Putamen (tissue), 1 donor: ENCODE measurements at regions not wholly inside any gene's neighbourhood (a gene's known extent, or its start where the extent isn't known, plus 50 kb on each side); places are given as distances from the start of the nearest gene placed in this dataset.

Experiments used
- DNase-seq: peaks from one replicate; pipeline ENCODE4 v3.0.0-alpha.2; 2016; ENCODE audit warnings: low spot score

DNA sequence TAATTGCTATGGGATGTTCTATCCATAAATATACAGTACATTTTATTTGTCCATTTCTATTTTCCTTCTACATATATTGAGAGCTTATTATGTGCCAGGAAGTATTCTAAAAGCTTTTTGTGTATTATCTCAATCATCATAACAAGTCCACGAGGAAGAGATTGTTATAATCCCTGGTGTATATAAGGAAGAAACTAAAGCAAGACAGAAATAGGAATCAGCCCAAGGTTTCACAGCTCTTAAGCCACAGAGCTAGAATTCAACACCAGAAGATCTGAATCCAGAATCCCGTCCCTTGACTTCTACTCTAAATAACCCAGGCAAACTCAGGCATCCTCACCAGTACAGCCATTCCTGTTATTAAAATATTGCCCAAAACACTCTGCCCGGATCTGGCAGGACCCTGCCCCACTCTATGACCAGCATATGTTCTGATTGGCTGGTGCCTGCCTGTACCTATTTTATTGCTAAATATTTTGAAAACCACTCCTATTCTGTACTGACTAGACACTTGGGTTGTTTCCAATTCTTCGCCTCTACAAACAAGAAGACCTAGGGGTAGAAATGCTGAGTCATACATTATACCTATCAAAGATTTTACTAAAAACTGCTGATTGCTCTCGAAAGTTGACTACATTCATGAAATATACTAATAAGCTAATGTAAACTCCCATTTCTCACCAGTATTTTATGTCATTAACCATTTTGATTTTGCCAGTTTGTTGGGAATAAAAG, 297.4 kb downstream of the ENC1 start:
- no peak for DNase-seq

GRCh38 chr5:74342182-74342581, 298.3 kb downstream of the ENC1 start:
- no peak for DNase-seq

GRCh38 chr5:74341221-74341620, 299.3 kb downstream of the ENC1 start:
- no peak for DNase-seq

- DNase-seq = no peak
Observed at GRCh38 chr5:74340476-74340875, 300.1 kb downstream of the ENC1 start.

DNA sequence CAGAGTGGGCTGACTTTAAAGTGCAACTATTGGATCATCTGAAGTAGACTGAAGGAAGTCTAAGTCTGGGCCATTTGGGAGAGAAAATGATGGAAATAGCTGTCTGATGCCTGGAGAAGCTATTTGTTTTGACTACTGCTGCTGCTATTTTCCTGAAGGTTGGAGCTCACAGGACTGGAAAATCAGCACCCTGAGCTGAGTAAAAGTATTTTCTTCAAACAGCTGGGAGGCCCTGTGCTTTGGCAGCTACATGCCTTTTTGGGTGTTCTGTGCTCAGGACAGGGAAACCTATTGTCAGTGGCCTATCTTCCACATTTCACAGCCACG, 302.6 kb downstream of the ENC1 start:
- DNase-seq = no peak

GRCh38 chr5:74337254-74337983, 303.1 kb downstream of the ENC1 start:
- no peak for DNase-seq

GRCh38 chr5:74336297-74336696, 304.2 kb downstream of the ENC1 start:
- no peak for DNase-seq

DNA sequence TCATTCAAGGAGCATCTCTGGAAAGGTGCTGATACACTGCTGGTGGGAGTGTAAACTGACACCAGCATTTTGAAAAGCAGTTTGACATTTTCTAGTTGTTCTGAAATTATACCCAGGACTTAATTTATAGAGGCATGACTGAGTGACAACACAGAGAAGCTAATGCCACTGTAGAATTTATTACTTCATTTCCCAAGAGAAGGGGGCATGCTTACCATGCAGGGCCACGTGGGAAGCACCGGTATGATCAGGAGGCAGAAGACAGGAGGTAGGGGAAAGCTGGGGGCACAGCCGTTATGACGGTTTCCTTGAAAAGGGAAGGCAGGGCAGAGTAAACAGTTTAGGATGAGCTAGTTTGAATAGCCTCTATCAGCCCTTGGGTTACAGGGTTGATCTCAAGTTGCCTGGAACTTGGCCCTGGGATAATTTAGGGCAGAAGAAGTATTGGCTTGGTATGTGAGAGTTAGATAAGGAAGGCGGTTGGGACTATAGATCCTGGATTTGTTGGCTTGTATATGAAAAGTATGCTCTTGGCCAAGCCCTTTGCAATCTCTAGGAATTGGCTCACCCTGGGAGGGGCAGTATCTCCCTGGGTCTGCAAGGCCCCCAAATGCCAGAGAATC, 305.7 kb downstream of the ENC1 start:
- DNase-seq = no peak

- no peak for DNase-seq
Observed at GRCh38 chr5:74334062-74334761, 306.3 kb downstream of the ENC1 start.

- no peak for DNase-seq
Observed at GRCh38 chr5:74333430-74333829, 307.1 kb downstream of the ENC1 start.

GRCh38 chr5:74332682-74333081, 307.8 kb downstream of the ENC1 start:
- DNase-seq = no peak

DNA sequence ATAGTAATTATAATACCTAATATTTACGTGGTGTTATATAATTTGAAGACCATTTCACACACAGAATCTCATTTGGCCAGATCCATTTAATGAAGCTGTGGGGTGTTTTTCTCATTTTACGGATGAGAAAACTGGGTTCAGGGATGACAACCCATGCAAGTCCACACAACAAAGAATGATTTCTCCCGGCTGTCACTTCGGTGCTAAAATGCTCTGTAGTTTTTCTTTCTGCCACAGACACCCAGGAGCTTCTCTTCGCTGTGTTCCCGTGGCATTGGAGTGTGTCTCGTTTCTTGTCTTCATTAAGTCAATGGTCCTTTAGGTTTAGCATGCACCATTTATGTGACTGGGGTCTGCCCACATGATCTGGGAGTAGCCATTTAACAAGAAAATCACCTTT, 308.5 kb downstream of the ENC1 start:
- DNase-seq = no peak

- no peak for DNase-seq
Observed at GRCh38 chr5:74328221-74328630, 312.3 kb downstream of the ENC1 start.

DNA sequence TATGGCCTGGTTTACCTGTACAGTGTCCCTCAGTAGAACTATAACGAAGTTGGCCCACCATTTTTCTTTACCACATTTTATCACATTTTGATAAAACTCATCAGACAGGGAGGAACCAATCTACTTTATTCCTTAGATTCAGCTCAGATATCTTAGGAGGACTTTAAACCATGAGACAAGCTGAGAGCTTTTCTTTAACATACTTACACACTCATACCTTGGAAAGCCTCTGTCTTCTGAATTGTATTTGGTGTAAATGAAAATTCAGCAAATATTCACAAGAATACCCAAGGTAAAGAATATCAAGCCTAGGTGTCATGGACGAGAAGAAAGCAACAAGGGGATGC, 313.2 kb downstream of the ENC1 start:
- DNase-seq = no peak

DNA sequence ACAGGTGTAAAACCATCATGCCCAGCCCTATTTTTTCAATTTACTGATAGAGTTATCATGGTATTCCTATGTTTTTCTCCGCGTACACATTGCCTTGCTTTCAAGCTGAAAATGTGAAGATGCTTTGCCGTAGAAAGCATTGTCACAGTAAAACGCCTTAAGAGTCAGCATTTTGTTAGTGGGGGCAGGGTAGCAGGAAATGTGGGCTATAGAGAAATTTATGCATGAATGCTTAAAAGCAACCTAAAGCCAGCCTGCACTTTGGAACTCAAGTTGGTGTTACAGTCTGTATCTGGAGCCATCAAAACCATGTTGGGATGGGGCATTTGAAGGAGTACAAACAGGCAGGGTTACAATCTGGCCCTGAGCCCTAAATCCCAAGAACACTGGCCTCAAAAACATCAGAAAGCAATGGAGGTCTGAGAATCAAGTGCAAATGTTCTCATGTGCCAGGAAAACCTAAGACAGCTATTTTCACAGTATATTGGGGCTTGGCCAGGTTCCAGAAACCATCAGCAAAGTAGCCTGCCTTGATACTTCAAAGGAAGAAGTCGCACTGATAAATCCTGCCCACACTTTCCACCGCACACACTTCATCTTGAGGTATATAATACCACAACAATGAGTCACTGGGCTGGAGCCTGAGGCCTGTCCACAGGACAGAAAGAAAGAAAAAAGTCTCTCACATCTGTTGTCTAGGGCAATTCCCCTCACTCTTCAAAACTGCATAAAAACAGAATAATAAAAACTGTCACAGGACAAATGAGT, 313.8 kb downstream of the ENC1 start:
- no peak for DNase-seq

DNA sequence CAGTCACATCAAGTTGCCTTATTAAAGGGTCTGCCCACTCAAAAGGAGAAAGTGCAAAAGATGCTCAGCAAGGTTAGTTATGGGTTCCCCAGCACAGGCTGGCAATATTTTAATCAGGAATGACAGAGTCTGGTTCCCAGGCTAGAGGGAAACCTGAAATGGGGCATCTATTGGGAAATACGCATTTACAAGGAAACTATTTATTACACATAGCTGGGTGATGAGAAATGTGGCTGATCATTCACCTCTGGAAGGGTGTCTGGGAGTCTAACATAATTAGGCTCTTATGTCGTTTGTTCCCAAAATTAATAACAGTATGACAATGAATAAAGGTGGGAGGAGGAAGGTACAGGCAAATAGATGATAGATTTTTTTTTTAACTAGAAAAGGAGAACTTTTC, 314.7 kb downstream of the ENC1 start:
- DNase-seq = no peak

DNA sequence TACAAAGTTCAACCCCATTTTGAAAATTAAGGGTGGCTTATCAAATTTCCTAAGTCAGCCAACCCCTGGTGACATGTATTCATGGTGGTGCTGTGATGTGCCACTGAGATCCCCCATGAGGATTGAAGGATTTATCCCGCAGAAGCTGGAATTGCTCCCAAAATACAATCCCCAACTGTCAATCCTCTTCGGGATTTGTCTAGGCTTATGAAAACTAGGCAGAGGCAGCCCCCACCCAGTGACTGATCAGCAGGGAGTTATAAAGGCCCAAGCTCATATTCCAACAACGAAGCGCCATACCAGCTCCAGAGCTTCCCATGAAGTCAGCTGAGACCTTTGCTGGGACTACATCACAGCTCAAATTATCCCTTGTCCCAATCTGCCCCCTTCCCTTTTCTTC, 316.0 kb downstream of the ENC1 start:
- DNase-seq = no peak

DNA sequence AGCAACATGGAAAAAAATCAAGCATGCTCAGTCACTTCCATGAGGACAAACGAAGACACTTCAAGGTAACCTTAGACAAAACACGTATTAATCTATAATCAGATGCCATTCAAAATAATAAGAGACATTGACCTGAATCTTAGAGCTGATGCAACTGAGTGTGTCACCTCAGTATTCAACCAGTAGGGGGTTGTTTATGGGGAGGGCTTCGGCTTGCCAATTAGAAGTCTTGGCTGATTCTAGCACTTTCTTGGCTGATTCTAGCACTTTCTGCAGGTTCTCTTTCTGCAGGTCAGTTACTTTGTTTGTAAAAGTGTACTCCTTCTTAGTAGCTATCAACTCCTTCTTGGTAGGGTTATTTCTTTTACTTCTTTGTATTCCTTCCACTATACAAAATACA, 317.6 kb downstream of the ENC1 start:
- no peak for DNase-seq

DNA sequence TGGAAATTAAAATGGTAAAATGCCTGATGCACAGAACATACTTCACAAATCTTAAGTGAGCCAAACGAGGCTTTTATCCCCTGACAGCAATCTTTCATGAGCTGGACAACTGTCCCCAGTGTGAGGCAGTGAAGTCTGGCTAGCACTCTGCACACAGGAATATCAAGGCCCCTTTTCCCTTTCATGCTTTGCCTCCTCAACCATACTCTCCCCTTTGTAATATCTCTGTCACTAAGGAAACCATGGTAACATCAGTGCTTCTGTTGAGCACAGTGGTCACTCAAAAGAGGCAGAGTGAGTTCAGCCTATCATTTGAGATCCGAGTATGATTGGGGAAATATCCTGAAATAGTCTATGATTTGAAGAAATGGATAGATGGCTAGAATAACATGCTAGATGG, 318.3 kb downstream of the ENC1 start:
- no peak for DNase-seq

DNA sequence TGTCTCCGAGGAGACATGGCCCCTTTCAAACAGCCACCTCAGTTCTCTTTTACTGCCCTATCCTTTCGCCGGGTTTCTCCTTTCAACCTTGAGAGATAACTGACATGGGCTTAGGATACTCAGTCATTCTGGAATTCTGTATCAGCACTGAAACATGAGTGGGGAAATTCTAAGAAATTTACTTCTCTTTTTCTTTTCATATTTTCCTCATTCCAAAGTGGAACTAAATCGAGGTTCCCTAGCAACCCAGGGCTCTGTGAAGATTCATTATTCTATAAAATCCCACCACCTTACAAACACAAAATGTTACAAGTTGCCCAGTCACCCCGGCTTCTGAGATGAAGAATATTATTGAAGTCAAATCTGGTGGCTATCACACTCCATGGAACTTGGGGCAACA, 319.2 kb downstream of the ENC1 start:
- no peak for DNase-seq

- DNase-seq = no peak
Observed at GRCh38 chr5:74320526-74320925, 320.0 kb downstream of the ENC1 start.

- no peak for DNase-seq
Observed at GRCh38 chr5:74319076-74319475, 321.5 kb downstream of the ENC1 start.
